ENCODE measurements at regions not wholly inside any gene's neighbourhood (a gene's known extent, or its start where the extent isn't known, plus 50 kb on each side); places are given as distances from the start of the nearest gene placed in this dataset.
"Not testable (repeated sequence)": the region's sequence is repeated elsewhere in the genome, so short reads cannot be mapped to it uniquely, and the experiment has no call there.

DNA sequence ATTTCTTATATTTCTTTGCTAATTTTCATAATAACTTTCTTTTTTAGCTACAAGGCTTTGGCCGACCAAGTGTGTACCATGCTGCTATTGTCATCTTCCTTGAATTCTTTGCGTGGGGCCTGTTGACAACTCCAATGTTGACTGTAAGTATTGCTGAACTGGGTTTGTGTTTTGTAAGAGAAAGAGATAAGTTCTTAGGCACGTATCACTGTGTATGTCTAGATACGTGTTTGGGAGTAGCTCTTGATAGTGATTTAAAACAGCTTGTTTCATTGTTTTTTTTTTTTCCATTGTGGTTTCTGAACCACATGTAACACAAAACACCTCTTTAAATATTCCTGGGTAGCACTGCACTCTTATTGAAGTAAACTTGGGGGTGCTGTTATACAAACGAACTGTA is 86.7 kb upstream of the NUTM2F start:
- TF ChIP-seq, protein P1, sequence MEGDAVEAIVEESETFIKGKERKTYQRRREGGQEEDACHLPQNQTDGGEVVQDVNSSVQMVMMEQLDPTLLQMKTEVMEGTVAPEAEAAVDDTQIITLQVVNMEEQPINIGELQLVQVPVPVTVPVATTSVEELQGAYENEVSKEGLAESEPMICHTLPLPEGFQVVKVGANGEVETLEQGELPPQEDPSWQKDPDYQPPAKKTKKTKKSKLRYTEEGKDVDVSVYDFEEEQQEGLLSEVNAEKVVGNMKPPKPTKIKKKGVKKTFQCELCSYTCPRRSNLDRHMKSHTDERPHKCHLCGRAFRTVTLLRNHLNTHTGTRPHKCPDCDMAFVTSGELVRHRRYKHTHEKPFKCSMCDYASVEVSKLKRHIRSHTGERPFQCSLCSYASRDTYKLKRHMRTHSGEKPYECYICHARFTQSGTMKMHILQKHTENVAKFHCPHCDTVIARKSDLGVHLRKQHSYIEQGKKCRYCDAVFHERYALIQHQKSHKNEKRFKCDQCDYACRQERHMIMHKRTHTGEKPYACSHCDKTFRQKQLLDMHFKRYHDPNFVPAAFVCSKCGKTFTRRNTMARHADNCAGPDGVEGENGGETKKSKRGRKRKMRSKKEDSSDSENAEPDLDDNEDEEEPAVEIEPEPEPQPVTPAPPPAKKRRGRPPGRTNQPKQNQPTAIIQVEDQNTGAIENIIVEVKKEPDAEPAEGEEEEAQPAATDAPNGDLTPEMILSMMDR (IDR thresholded peaks at IDR 0.05): not testable (repeated sequence)
- TF ChIP-seq POLR2A (IDR thresholded peaks at IDR 0.05): not testable (repeated sequence)

Measured in right lobe of liver (tissue), 4 donors.